Esophagus squamous epithelium (tissue), 4 donors: ENCODE measurements at regions not wholly inside any gene's neighbourhood (a gene's known extent, or its start where the extent isn't known, plus 50 kb on each side); places are given as distances from the start of the nearest gene placed in this dataset.

ENCODE experiments used
- CTCF ChIP-seq, 6 experiments: fragments of 450-650 bp in 4 of 6; fragments of 200-600 bp in 2 of 6; sonication (generic) in 2 of 6; IDR thresholded peaks; one replicate each; pipeline ENCODE4 v1.5.1; 2016 to 2019; ENCODE audit warnings: antibody characterized with exemption in 6 of 6, mild to moderate bottlenecking in 4 of 6, moderate library complexity in 4 of 6
- POLR2A ChIP-seq, 4 donors: fragments of 450-650 bp; IDR thresholded peaks; one replicate each; pipeline ENCODE4 v1.6.1; 2017; ENCODE audit warnings: antibody characterized with exemption in 4 of 4, mild to moderate bottlenecking in 4 of 4, moderate library complexity in 3 of 4

GRCh38 chrY:7415157-7415633 lies 503.6 kb upstream of the AMELY start:
- TF ChIP-seq CTCF (IDR thresholded peaks at IDR 0.05) (no peak), POLR2A (IDR thresholded peaks at IDR 0.05) (no peak)
